ENCODE measurements at regions not wholly inside any gene's neighbourhood (a gene's known extent, or its start where the extent isn't known, plus 50 kb on each side); places are given as distances from the start of the nearest gene placed in this dataset.

DNA sequence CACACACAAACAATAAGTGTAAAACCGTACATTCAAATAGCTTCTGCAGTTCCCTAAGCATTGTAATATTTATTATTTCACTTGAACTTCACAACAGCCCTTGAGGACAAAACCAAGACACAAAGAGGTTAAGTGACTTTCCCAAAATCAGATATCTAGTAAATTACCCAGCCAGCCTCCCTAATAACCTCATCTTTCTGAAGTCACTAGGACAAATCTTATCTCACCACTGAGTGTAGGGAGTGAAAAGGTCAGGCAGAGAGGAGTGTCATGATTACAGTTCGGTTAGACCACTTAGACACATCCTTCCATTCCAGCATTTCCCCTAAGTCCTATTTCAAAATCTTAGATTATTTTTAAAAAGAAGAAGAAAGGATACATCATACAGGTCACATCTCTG is 377.3 kb upstream of the NFIA start:
- POLR2A ChIA-PET (ENCODE audit: partially characterized antibody), result no interaction called here
- no peak overlapping the region for H4K5ac ChIP-seq (ENCODE audit: insufficient read length, low read depth, low read length)
- no peak for FAIRE-seq
- TF ChIP-seq EP300 (IDR thresholded peaks at IDR 0.05; ENCODE audit: borderline replicate concordance in 1 of 2, low read depth in 2 of 2, low read length in 2 of 2) (no peak), MAFK (IDR thresholded peaks at IDR 0.05; ENCODE audit: low read depth, low read length) (no peak), CTBP2 (IDR thresholded peaks at IDR 0.05; ENCODE audit: borderline replicate concordance, insufficient read depth, insufficient read length, low read length) (no peak), RNF2 (IDR thresholded peaks at IDR 0.05; ENCODE audit: borderline replicate concordance, low read depth, low read length, missing control alignments, poor library complexity, severe bottlenecking) (no peak), CEBPB (IDR thresholded peaks at IDR 0.05; ENCODE audit: low read depth, low read length) (no peak), HDAC2 (IDR thresholded peaks at IDR 0.05; ENCODE audit: borderline replicate concordance in 1 of 2, low read depth in 2 of 2, low read length in 2 of 2) (no peak), BACH1 (IDR thresholded peaks at IDR 0.05; ENCODE audit: low read length) (no peak), POLR2A (IDR thresholded peaks at IDR 0.05; ENCODE audit: control extremely low read depth in 1 of 2, low read depth in 2 of 2, low read length in 2 of 2) (no peak), BRCA1 (IDR thresholded peaks at IDR 0.05; ENCODE audit: low read depth, low read length) (no peak), JUND (IDR thresholded peaks at IDR 0.05; ENCODE audit: low read length) (no peak), SRF (IDR thresholded peaks at IDR 0.05; ENCODE audit: low read depth, low read length) (no peak), SIRT6 (IDR thresholded peaks at IDR 0.05; ENCODE audit: low read length) (no peak), MAX (IDR thresholded peaks at IDR 0.05) (no peak), CHD1 (IDR thresholded peaks at IDR 0.05; ENCODE audit: low read depth, low read length) (no peak), SUZ12 (IDR thresholded peaks at IDR 0.05; ENCODE audit: low read length) (no peak), TEAD4 (IDR thresholded peaks at IDR 0.05; ENCODE audit: low read depth, low read length) (no peak)

More for the DNA sequence above, 377.3 kb upstream of the NFIA start:
- Histone ChIP-seq H3K27ac (ENCODE audit: low read depth, low read length) (no peak overlapping the region), H3K36me3 (ENCODE audit: control insufficient read depth in 2 of 4, insufficient read depth in 4 of 4, low read length in 3 of 4) (no peaks in the 10 kb centered on the region), H3K4me1 (replicated peaks in 1 of 4; ENCODE audit: control insufficient read depth in 3 of 4, insufficient read depth in 4 of 4, low read length in 3 of 4) (peaks cover 0 to 5% (median 3%) of the 10 kb centered on the region in 4 experiments; a peak in 4 of 7 replicates), H3K4me2 (ENCODE audit: insufficient read depth in 1 of 2, low read depth in 2 of 2, low read length in 2 of 2) (no peak overlapping the region), H3K4ac (replicated peaks; ENCODE audit: insufficient read length, low read depth, low read length) (no peak overlapping the region), H3K4me3 (ENCODE audit: extremely low read depth in 1 of 4, insufficient read depth in 2 of 4, low read depth in 3 of 4, low read length in 4 of 4) (no peak overlapping the region), H2BK12ac (ENCODE audit: low read depth, low read length) (no peak overlapping the region), H3K18ac (ENCODE audit: extremely low read depth, low read length) (no peak overlapping the region), H3K23me2 (ENCODE audit: low read depth, low read length) (no peaks in the 10 kb centered on the region), H4K8ac (ENCODE audit: extremely low read depth, insufficient read depth, low read length) (no peak overlapping the region), H3K27me3 (replicated peaks in 1 of 4; ENCODE audit: control insufficient read depth in 3 of 4, extremely low read depth in 1 of 4, insufficient read depth in 3 of 4, low read length in 3 of 4) (no peaks in the 10 kb centered on the region), H4K91ac (replicated peaks; ENCODE audit: insufficient read length, low read length) (no peak overlapping the region), H3K9ac (replicated peaks in 1 of 4; ENCODE audit: extremely low read depth in 1 of 4, low read depth in 3 of 4, low read length in 3 of 4) (no peak overlapping the region), H2AFZ (ENCODE audit: low read length) (no peak overlapping the region), H2AK5ac (ENCODE audit: low read depth, low read length) (no peak overlapping the region), H3K56ac (replicated peaks; ENCODE audit: insufficient read length, low read depth, low read length) (no peak overlapping the region), H4K20me1 (replicated peaks in 1 of 2; ENCODE audit: control insufficient read depth in 1 of 2, insufficient read depth in 2 of 2, low read length in 2 of 2) (no peaks in the 10 kb centered on the region), H3K23ac (ENCODE audit: insufficient read length) (no peak overlapping the region), H3K9me3 (ENCODE audit: insufficient read depth in 2 of 2, low read depth in 1 of 2, low read length in 1 of 2) (no peaks in the 10 kb centered on the region; a peak in 1 of 4 replicates), H2BK15ac (ENCODE audit: low read length) (no peak overlapping the region), H2BK120ac (replicated peaks; ENCODE audit: low read depth, low read length) (no peak overlapping the region), H2BK5ac (ENCODE audit: low read depth, low read length) (no peak overlapping the region), H2BK20ac (ENCODE audit: low read length) (no peak overlapping the region), H3K14ac (ENCODE audit: insufficient read length) (no peak overlapping the region), H3K79me1 (ENCODE audit: low read depth, low read length) (no peaks in the 10 kb centered on the region), H3K79me2 (ENCODE audit: control insufficient read depth in 1 of 2, insufficient read depth in 2 of 2, low read length in 2 of 2) (no peaks in the 10 kb centered on the region)
- CTCF ChIA-PET (ENCODE audit: partially characterized antibody), result no interaction called here
- DNase-seq (ENCODE audit: low read depth in 1 of 2, low spot score in 2 of 2), result no peak
- 72% methylated on average over 2 of the region's 2 CpGs; no CpG with 5 or more reads in 1 of the 2 experiments for WGBS, 2 experiments (ENCODE audit: extremely low coverage in 1 of 2, insufficient coverage in 1 of 2, insufficient read length in 1 of 2, insufficient replicate concordance in 2 of 2, low coverage in 1 of 2, low lambda C conversion rate in 2 of 2, missing lambda C conversion rate in 1 of 2)
